Hepatic stellate cell (primary cell): ENCODE measurements at regions not wholly inside any gene's neighbourhood (a gene's known extent, or its start where the extent isn't known, plus 50 kb on each side); places are given as distances from the start of the nearest gene placed in this dataset.

Experiments
- DNase-seq: peaks from one replicate; pipeline ENCODE4 v3.0.0; 2011; ENCODE audit warnings: low spot score

GRCh38 chr17:73955616-73956015 is 247.9 kb upstream of the RPL38 start:
- DNase-seq = no peak

GRCh38 chr17:73956169-73956568 is 247.3 kb upstream of the RPL38 start:
- no peak for DNase-seq

GRCh38 chr17:73956595-73957465 is 246.6 kb upstream of the RPL38 start:
- DNase-seq = no peak

- no peak for DNase-seq
Measured at GRCh38 chr17:73957564-73957963, 245.9 kb upstream of the RPL38 start.

- DNase-seq = no peak
Measured at GRCh38 chr17:73958453-73958852, 245.0 kb upstream of the RPL38 start.

GRCh38 chr17:73960469-73960868 is 243.0 kb upstream of the RPL38 start:
- no peak for DNase-seq

GRCh38 chr17:73962308-73962707 is 241.2 kb upstream of the RPL38 start:
- DNase-seq = no peak

- DNase-seq = no peak
Measured at GRCh38 chr17:73968680-73969079, 234.8 kb upstream of the RPL38 start.

GRCh38 chr17:73969956-73970355 is 233.5 kb upstream of the RPL38 start:
- no peak for DNase-seq

GRCh38 chr17:73971127-73971526 is 232.4 kb upstream of the RPL38 start:
- no peak for DNase-seq

- no peak for DNase-seq
Measured at GRCh38 chr17:73972056-73972455, 231.4 kb upstream of the RPL38 start.

- no peak for DNase-seq
Measured at GRCh38 chr17:73972901-73973300, 230.6 kb upstream of the RPL38 start.

GRCh38 chr17:73973586-73974409 is 229.7 kb upstream of the RPL38 start:
- no peak for DNase-seq

GRCh38 chr17:73974536-73974935 is 228.9 kb upstream of the RPL38 start:
- no peak for DNase-seq

GRCh38 chr17:73976147-73976546 is 227.3 kb upstream of the RPL38 start:
- DNase-seq = no peak

- DNase-seq = no peak
Measured at GRCh38 chr17:73976676-73977521, 226.6 kb upstream of the RPL38 start.

GRCh38 chr17:73980517-73980916 is 223.0 kb upstream of the RPL38 start:
- DNase-seq = no peak

- DNase-seq = no peak
Measured at GRCh38 chr17:73982871-73983270, 220.6 kb upstream of the RPL38 start.

- DNase-seq = no peak
Measured at GRCh38 chr17:73983621-73984400, 219.7 kb upstream of the RPL38 start.

- no peak for DNase-seq
Measured at GRCh38 chr17:73984941-73985340, 218.5 kb upstream of the RPL38 start.

GRCh38 chr17:73985466-73986015 is 217.9 kb upstream of the RPL38 start:
- DNase-seq = no peak
